Transverse colon (tissue), 3 donors: ENCODE measurements at regions not wholly inside any gene's neighbourhood (a gene's known extent, or its start where the extent isn't known, plus 50 kb on each side); places are given as distances from the start of the nearest gene placed in this dataset.

ENCODE experiments used
- POLR2A ChIP-seq: fragments of 450-650 bp; IDR thresholded peaks from one replicate; pipeline ENCODE4 v1.6.1; 2016; ENCODE audit warnings: antibody characterized with exemption, mild to moderate bottlenecking, moderate library complexity
- TF ChIP-seq, protein P1 (sequence below), 5 experiments: fragments of 200-600 bp in 3 of 5; fragments of 450-650 bp in 2 of 5; sonication (generic) in 3 of 5; IDR thresholded peaks; 1 replicate in 2 of 5; 2 replicates in 3 of 5; pipeline ENCODE4 v1.5.1; 2016 to 2017; ENCODE audit warnings: antibody characterized with exemption in 5 of 5, inconsistent platforms in 3 of 5, mild to moderate bottlenecking in 2 of 5, moderate library complexity in 1 of 5

DNA sequence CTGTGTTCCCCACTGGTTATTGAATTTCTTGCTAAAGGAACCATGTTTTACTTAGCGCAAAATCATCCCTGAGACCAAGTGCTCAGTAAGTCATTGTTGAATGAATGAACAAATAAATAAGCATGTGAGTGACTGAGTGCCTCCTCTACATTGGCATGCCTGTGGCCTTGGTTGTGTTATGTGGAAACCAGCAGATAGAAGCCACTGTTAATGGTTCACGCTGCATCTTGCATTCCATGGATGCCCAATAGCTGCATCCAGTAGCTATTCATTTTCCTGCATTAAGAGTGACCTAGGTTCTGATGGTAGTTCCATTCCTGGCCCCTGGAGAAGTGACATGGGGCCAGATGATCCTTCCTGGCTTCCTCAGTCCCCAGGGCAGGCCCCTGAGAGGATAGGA lies 113.3 kb upstream of the BMPER start:
- TF ChIP-seq, protein P1, sequence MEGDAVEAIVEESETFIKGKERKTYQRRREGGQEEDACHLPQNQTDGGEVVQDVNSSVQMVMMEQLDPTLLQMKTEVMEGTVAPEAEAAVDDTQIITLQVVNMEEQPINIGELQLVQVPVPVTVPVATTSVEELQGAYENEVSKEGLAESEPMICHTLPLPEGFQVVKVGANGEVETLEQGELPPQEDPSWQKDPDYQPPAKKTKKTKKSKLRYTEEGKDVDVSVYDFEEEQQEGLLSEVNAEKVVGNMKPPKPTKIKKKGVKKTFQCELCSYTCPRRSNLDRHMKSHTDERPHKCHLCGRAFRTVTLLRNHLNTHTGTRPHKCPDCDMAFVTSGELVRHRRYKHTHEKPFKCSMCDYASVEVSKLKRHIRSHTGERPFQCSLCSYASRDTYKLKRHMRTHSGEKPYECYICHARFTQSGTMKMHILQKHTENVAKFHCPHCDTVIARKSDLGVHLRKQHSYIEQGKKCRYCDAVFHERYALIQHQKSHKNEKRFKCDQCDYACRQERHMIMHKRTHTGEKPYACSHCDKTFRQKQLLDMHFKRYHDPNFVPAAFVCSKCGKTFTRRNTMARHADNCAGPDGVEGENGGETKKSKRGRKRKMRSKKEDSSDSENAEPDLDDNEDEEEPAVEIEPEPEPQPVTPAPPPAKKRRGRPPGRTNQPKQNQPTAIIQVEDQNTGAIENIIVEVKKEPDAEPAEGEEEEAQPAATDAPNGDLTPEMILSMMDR (IDR thresholded peaks at IDR 0.05): no peak
- TF ChIP-seq POLR2A: no peak
